Neuronal stem cell (in vitro differentiated cells): ENCODE measurements at regions not wholly inside any gene's neighbourhood (a gene's known extent, or its start where the extent isn't known, plus 50 kb on each side); places are given as distances from the start of the nearest gene placed in this dataset.

ENCODE experiments used
- DNase-seq: peaks from one replicate; pipeline ENCODE4 v3.0.0-alpha.2; 2013; ENCODE audit warnings: low spot score
- H2AFZ ChIP-seq: one replicate; pipeline ENCODE4 v1.6.1; 2013; ENCODE audit warnings: mild to moderate bottlenecking, low read length, inconsistent platforms
- H2AK5ac ChIP-seq: 2 replicates; pipeline ENCODE4 v1.6.1; 2013; ENCODE audit warnings: low read depth, mild to moderate bottlenecking, inconsistent platforms, low read length, moderate library complexity, mixed read lengths
- H2BK120ac ChIP-seq: 2 replicates; pipeline ENCODE4 v1.6.1; 2013; ENCODE audit warnings: low read depth, mild to moderate bottlenecking, inconsistent platforms, low read length, moderate library complexity, mixed read lengths
- H2BK12ac ChIP-seq: one replicate; pipeline ENCODE4 v1.6.1; 2013; ENCODE audit warnings: low read length, inconsistent platforms
- H2BK15ac ChIP-seq: 2 replicates; pipeline ENCODE4 v1.6.1; 2013; ENCODE audit warnings: mild to moderate bottlenecking, low read length, inconsistent platforms, mixed read lengths
- H2BK5ac ChIP-seq: one replicate; pipeline ENCODE4 v1.6.1; 2013; ENCODE audit warnings: inconsistent platforms, mild to moderate bottlenecking, low read length, moderate library complexity
- H3K14ac ChIP-seq: one replicate; pipeline ENCODE4 v1.6.1; 2013; ENCODE audit warnings: low read length, inconsistent platforms
- H3K18ac ChIP-seq: 2 replicates; pipeline ENCODE4 v1.6.1; 2013; ENCODE audit warnings: low read length, inconsistent platforms
- H3K23ac ChIP-seq: 2 replicates; pipeline ENCODE4 v1.6.1; 2013; ENCODE audit warnings: low read depth, mild to moderate bottlenecking, mixed read lengths, low read length, inconsistent platforms; ENCODE audit not compliant: poor library complexity
- H3K27ac ChIP-seq: replicated peaks from 3 replicates; pipeline ENCODE4 v1.5.1; 2013; ENCODE audit warnings: low read length, inconsistent platforms
- H3K27me3 ChIP-seq, 3 experiments: 2 replicates each; pipeline ENCODE4 v1.6.1; 2013; ENCODE audit warnings: low read length in 3 of 3, mild to moderate bottlenecking in 2 of 3, inconsistent platforms in 1 of 3, low read depth in 1 of 3, mixed read lengths in 1 of 3, moderate library complexity in 1 of 3; ENCODE audit not compliant: control insufficient read depth in 3 of 3, insufficient read depth in 3 of 3
- H3K36me3 ChIP-seq, 2 donors: replicated peaks in 1 of 2; 2 replicates each; pipeline ENCODE4 v1.6.1; 2013; ENCODE audit warnings: low read length in 2 of 2; ENCODE audit not compliant: control insufficient read depth in 2 of 2, insufficient read depth in 2 of 2
- H3K4ac ChIP-seq: 2 replicates; pipeline ENCODE4 v1.6.1; 2013; ENCODE audit warnings: inconsistent platforms, mild to moderate bottlenecking, low read length, moderate library complexity
- H3K4me1 ChIP-seq, 2 donors: 1 replicate in 1 of 2; 2 replicates in 1 of 2; pipeline ENCODE4 v1.6.1; 2013; ENCODE audit warnings: low read length in 2 of 2, low read depth in 1 of 2; ENCODE audit not compliant: control insufficient read depth in 2 of 2, insufficient read depth in 1 of 2
- H3K4me2 ChIP-seq: one replicate; pipeline ENCODE4 v1.6.1; 2013; ENCODE audit warnings: mild to moderate bottlenecking, low read length, inconsistent platforms; ENCODE audit not compliant: insufficient read depth, poor library complexity, severe bottlenecking
- H3K4me3 ChIP-seq, 2 donors: 2 replicates each; pipeline ENCODE4 v1.5.1; 2013; ENCODE audit warnings: low read length in 2 of 2, mild to moderate bottlenecking in 2 of 2, inconsistent platforms in 1 of 2, moderate library complexity in 1 of 2
- H3K79me1 ChIP-seq: one replicate; pipeline ENCODE4 v1.6.1; 2013; ENCODE audit warnings: low read depth, mild to moderate bottlenecking, inconsistent platforms, low read length, moderate library complexity
- H3K9ac ChIP-seq: one replicate; pipeline ENCODE4 v1.6.1; 2013; ENCODE audit warnings: mild to moderate bottlenecking, low read depth, low read length, inconsistent platforms; ENCODE audit not compliant: poor library complexity
- H3K9me3 ChIP-seq, 2 donors: replicated peaks in 1 of 2; 2 replicates each; pipeline versions ENCODE3 to v1.6.1; 2013; ENCODE audit warnings: low read length in 2 of 2, mild to moderate bottlenecking in 2 of 2, inconsistent platforms in 1 of 2, low read depth in 1 of 2, mixed read lengths in 1 of 2, moderate library complexity in 1 of 2; ENCODE audit not compliant: control insufficient read depth in 2 of 2, insufficient read depth in 1 of 2
- H4K8ac ChIP-seq: one replicate; pipeline ENCODE4 v1.6.1; 2013; ENCODE audit warnings: low read depth, mild to moderate bottlenecking, inconsistent platforms, low read length, moderate library complexity
- H4K91ac ChIP-seq: one replicate; pipeline ENCODE4 v1.6.1; 2013; ENCODE audit warnings: low read length, low read depth, mild to moderate bottlenecking, inconsistent platforms; ENCODE audit not compliant: poor library complexity
- whole genome bisulfite sequencing, 2 donors: extraction: QIAGEN DNeasy Blood & Tissue Kit; methylation state at CpG; one replicate each; pipeline ENCODE4 v1.1.7; 2013; ENCODE audit warnings: missing lambda C conversion rate in 2 of 2, mixed read lengths in 1 of 2; ENCODE audit not compliant: insufficient read length in 2 of 2, insufficient replicate concordance in 1 of 2; ENCODE audit errors: extremely low coverage in 2 of 2; 5-methylcytosine and 5-hydroxymethylcytosine counted together

- Histone ChIP-seq H3K79me1 (no peaks in the 10 kb centered on the region), H2BK12ac (no peak overlapping the region), H3K4me1 (no peaks in the 10 kb centered on the region), H3K9me3 (peaks cover 0 to 4% of the 10 kb centered on the region in 2 donors), H4K8ac (no peak overlapping the region), H3K14ac (no peak overlapping the region), H3K18ac (no peak overlapping the region), H2AFZ (no peak overlapping the region), H3K36me3 (no peaks in the 10 kb centered on the region), H3K4ac (no peak overlapping the region), H3K4me2 (no peak overlapping the region), H2BK120ac (no peak overlapping the region), H2AK5ac (no peak overlapping the region), H2BK15ac (no peak overlapping the region), H3K27ac (no peak overlapping the region), H2BK5ac (no peak overlapping the region), H3K9ac (no peak overlapping the region), H3K23ac (no peak overlapping the region), H4K91ac (no peak overlapping the region), H3K27me3 (no peaks in the 10 kb centered on the region), H3K4me3 (no peak overlapping the region)
- no peak for DNase-seq
Measured at GRCh38 chr7:4523219-4523618, 158.9 kb upstream of the FOXK1 start.

GRCh38 chr7:4523873-4524272 lies 158.2 kb upstream of the FOXK1 start:
- WGBS, 2 donors = 96 to 100% methylated on average over 1 to 3 of the region's 6 CpGs
- Histone ChIP-seq H3K23ac (no peak overlapping the region), H3K4ac (no peak overlapping the region), H3K4me2 (no peak overlapping the region), H3K9me3 (peaks cover 0 to 4% of the 10 kb centered on the region in 2 donors), H3K79me1 (no peaks in the 10 kb centered on the region), H2AK5ac (no peak overlapping the region), H3K4me1 (no peaks in the 10 kb centered on the region), H4K91ac (no peak overlapping the region), H3K27ac (no peak overlapping the region), H2BK12ac (no peak overlapping the region), H3K36me3 (no peaks in the 10 kb centered on the region), H4K8ac (no peak overlapping the region), H3K27me3 (no peaks in the 10 kb centered on the region), H2BK5ac (no peak overlapping the region), H3K14ac (no peak overlapping the region), H3K9ac (no peak overlapping the region), H2BK120ac (no peak overlapping the region), H2BK15ac (no peak overlapping the region), H2AFZ (no peak overlapping the region), H3K4me3 (no peak overlapping the region), H3K18ac (no peak overlapping the region)
- no peak for DNase-seq

- Histone ChIP-seq H2BK15ac (no peak overlapping the region), H2AFZ (no peak overlapping the region), H4K91ac (no peak overlapping the region), H2AK5ac (no peak overlapping the region), H3K79me1 (no peaks in the 10 kb centered on the region), H3K27me3 (no peaks in the 10 kb centered on the region), H3K9ac (no peak overlapping the region), H2BK12ac (no peak overlapping the region), H3K36me3 (no peaks in the 10 kb centered on the region), H3K4ac (no peak overlapping the region), H4K8ac (no peak overlapping the region), H3K18ac (no peak overlapping the region), H2BK5ac (no peak overlapping the region), H3K23ac (no peak overlapping the region), H3K27ac (no peak overlapping the region), H3K14ac (no peak overlapping the region), H3K9me3 (peaks cover 0 to 4% of the 10 kb centered on the region in 2 donors), H3K4me1 (no peaks in the 10 kb centered on the region), H3K4me2 (no peak overlapping the region), H2BK120ac (no peak overlapping the region), H3K4me3 (no peak overlapping the region)
- no CpG with 5 or more reads among the region's 3 CpGs for WGBS, 2 donors
- no peak for DNase-seq
Measured at GRCh38 chr7:4525884-4526283, 156.2 kb upstream of the FOXK1 start.

- H3K4me2 ChIP-seq = no peak overlapping the region
- H3K79me1 ChIP-seq = no peaks in the 10 kb centered on the region
- H2BK120ac ChIP-seq = no peak overlapping the region
- H3K14ac ChIP-seq = no peak overlapping the region
- H3K23ac ChIP-seq = no peak overlapping the region
- H4K8ac ChIP-seq = no peak overlapping the region
- no peak overlapping the region for H4K91ac ChIP-seq
- no peaks in the 10 kb centered on the region for H3K36me3 ChIP-seq
- H3K9me3 ChIP-seq = no peaks in the 10 kb centered on the region
- H2BK15ac ChIP-seq = no peak overlapping the region
- H2BK12ac ChIP-seq = no peak overlapping the region
- H2AK5ac ChIP-seq = no peak overlapping the region
- H2AFZ ChIP-seq = no peak overlapping the region
- no peak overlapping the region for H3K4me3 ChIP-seq
- no peak overlapping the region for H3K18ac ChIP-seq
- H3K9ac ChIP-seq = no peak overlapping the region
- no peak overlapping the region for H3K27ac ChIP-seq
- no peaks in the 10 kb centered on the region for H3K4me1 ChIP-seq
- no peak for DNase-seq
- H3K27me3 ChIP-seq = no peaks in the 10 kb centered on the region
- H2BK5ac ChIP-seq = no peak overlapping the region
- no CpG with 5 or more reads among the region's 8 CpGs for WGBS, 2 donors
- no peak overlapping the region for H3K4ac ChIP-seq
Measured at GRCh38 chr7:4527988-4528636, 154.0 kb upstream of the FOXK1 start.
